MM.1S (cell line): ENCODE measurements at regions not wholly inside any gene's neighbourhood (a gene's known extent, or its start where the extent isn't known, plus 50 kb on each side); places are given as distances from the start of the nearest gene placed in this dataset.

Experiments
- DNase-seq: peaks from one replicate; pipeline ENCODE4 v3.0.0-alpha.2; 2015
- H2AFZ ChIP-seq: fragments of 300-600 bp; sonication (generic); 2 replicates; pipeline ENCODE4 v1.6.0; 2016; ENCODE audit warnings: antibody characterized with exemption, low read length
- H3F3A ChIP-seq: fragments of 300-600 bp; sonication (generic); 2 replicates; pipeline ENCODE4 v1.6.1; 2016; ENCODE audit warnings: mild to moderate bottlenecking, antibody characterized with exemption, low read length, moderate library complexity, mixed read lengths; ENCODE audit not compliant: insufficient read depth
- H3K27ac ChIP-seq: fragments of 300-600 bp; sonication (generic); 2 replicates; pipeline ENCODE4 v1.5.1; 2016; ENCODE audit warnings: mild to moderate bottlenecking, low read length
- H3K27me3 ChIP-seq: fragments of 300-600 bp; sonication (generic); replicated peaks from 2 replicates; pipeline ENCODE4 v1.6.0; 2016; ENCODE audit warnings: low read length; ENCODE audit not compliant: insufficient read depth
- H3K36me3 ChIP-seq: fragments of 300-600 bp; sonication (generic); replicated peaks from 2 replicates; pipeline ENCODE4 v1.6.1; 2016; ENCODE audit warnings: mild to moderate bottlenecking, low read length, mixed read lengths; ENCODE audit not compliant: insufficient read depth
- H3K4me1 ChIP-seq: fragments of 300-600 bp; sonication (generic); 2 replicates; pipeline ENCODE4 v1.6.1; 2016; ENCODE audit warnings: low read length, mixed read lengths
- H3K4me2 ChIP-seq: fragments of 300-600 bp; sonication (generic); 2 replicates; pipeline ENCODE4 v1.6.0; 2016; ENCODE audit warnings: low read depth, low read length
- H3K4me3 ChIP-seq: fragments of 300-600 bp; sonication (generic); 2 replicates; pipeline ENCODE4 v1.5.1; 2016; ENCODE audit warnings: low read length, mixed read lengths
- H3K79me2 ChIP-seq: fragments of 300-600 bp; sonication (generic); 2 replicates; pipeline ENCODE4 v1.6.1; 2016; ENCODE audit warnings: mixed run types, low read length, mixed read lengths
- H3K9ac ChIP-seq: fragments of 300-600 bp; sonication (generic); 2 replicates; pipeline ENCODE4 v1.6.1; 2016; ENCODE audit warnings: low read length, mixed read lengths
- H3K9me2 ChIP-seq: fragments of 300-600 bp; sonication (generic); replicated peaks from 2 replicates; pipeline ENCODE4 v1.6.1; 2016; ENCODE audit warnings: mild to moderate bottlenecking, low read length, mixed read lengths; ENCODE audit not compliant: insufficient read depth
- H3K9me3 ChIP-seq: fragments of 300-600 bp; sonication (generic); replicated peaks from 2 replicates; pipeline ENCODE4 v1.6.1; 2016; ENCODE audit warnings: mild to moderate bottlenecking, low read length, mixed read lengths; ENCODE audit not compliant: insufficient read depth
- H4K20me1 ChIP-seq: fragments of 300-600 bp; sonication (generic); 2 replicates; pipeline ENCODE4 v1.6.1; 2016; ENCODE audit warnings: mild to moderate bottlenecking, low read length, moderate library complexity, mixed read lengths; ENCODE audit not compliant: insufficient read depth
- EZH2 ChIP-seq: fragments of 300-600 bp; sonication (generic); optimal IDR thresholded peaks from 2 replicates; pipeline ENCODE3; 2017; ENCODE audit warnings: low read depth, mild to moderate bottlenecking, antibody characterized with exemption, low read length, mixed read lengths
- EZH2phosphoT487 ChIP-seq: fragments of 300-600 bp; sonication (generic); IDR thresholded peaks from 2 replicates; pipeline ENCODE4 v1.6.1; 2018; ENCODE audit warnings: antibody characterized with exemption, low read length
- TF ChIP-seq, protein P1 (sequence below): fragments of 300-600 bp; sonication (generic); IDR thresholded peaks from 2 replicates; pipeline ENCODE4 v1.5.1; 2016; ENCODE audit warnings: antibody characterized with exemption, low read length, mixed read lengths

- TF ChIP-seq, protein P1, sequence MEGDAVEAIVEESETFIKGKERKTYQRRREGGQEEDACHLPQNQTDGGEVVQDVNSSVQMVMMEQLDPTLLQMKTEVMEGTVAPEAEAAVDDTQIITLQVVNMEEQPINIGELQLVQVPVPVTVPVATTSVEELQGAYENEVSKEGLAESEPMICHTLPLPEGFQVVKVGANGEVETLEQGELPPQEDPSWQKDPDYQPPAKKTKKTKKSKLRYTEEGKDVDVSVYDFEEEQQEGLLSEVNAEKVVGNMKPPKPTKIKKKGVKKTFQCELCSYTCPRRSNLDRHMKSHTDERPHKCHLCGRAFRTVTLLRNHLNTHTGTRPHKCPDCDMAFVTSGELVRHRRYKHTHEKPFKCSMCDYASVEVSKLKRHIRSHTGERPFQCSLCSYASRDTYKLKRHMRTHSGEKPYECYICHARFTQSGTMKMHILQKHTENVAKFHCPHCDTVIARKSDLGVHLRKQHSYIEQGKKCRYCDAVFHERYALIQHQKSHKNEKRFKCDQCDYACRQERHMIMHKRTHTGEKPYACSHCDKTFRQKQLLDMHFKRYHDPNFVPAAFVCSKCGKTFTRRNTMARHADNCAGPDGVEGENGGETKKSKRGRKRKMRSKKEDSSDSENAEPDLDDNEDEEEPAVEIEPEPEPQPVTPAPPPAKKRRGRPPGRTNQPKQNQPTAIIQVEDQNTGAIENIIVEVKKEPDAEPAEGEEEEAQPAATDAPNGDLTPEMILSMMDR, result no peak
- TF ChIP-seq EZH2phosphoT487 (no peak), EZH2 (no peak)
- H3K36me3 ChIP-seq, result no peaks in the 10 kb centered on the region
- H3K4me1 ChIP-seq, result no peaks in the 10 kb centered on the region
- no peaks in the 10 kb centered on the region for H3K9me2 ChIP-seq
- no peaks in the 10 kb centered on the region for H3K79me2 ChIP-seq
- H3K27me3 ChIP-seq, result no peaks in the 10 kb centered on the region
- H4K20me1 ChIP-seq, result no peaks in the 10 kb centered on the region
- no peaks in the 10 kb centered on the region for H3K9me3 ChIP-seq
- no peaks in the 10 kb centered on the region for H3F3A ChIP-seq
- no peak overlapping the region for H3K27ac ChIP-seq
- H3K4me2 ChIP-seq, result no peak overlapping the region
- no peak overlapping the region for H2AFZ ChIP-seq
- H3K9ac ChIP-seq, result no peak overlapping the region
- no peak overlapping the region for H3K4me3 ChIP-seq
- no peak for DNase-seq
Observed at GRCh38 chr3:40843208-40843624, 318.5 kb downstream of the ZNF621 start.

GRCh38 chr3:40843851-40844548 lies 319.2 kb downstream of the ZNF621 start:
- no peak overlapping the region for H3K9ac ChIP-seq
- H3K36me3 ChIP-seq, result no peaks in the 10 kb centered on the region
- no peaks in the 10 kb centered on the region for H3K9me2 ChIP-seq
- H3K27ac ChIP-seq, result no peak overlapping the region
- H2AFZ ChIP-seq, result no peak overlapping the region
- DNase-seq, result no peak
- no peaks in the 10 kb centered on the region for H4K20me1 ChIP-seq
- H3K4me2 ChIP-seq, result no peak overlapping the region
- H3K9me3 ChIP-seq, result no peaks in the 10 kb centered on the region
- H3K27me3 ChIP-seq, result no peaks in the 10 kb centered on the region
- H3F3A ChIP-seq, result no peaks in the 10 kb centered on the region
- H3K4me3 ChIP-seq, result no peak overlapping the region
- H3K4me1 ChIP-seq, result no peaks in the 10 kb centered on the region
- TF ChIP-seq EZH2phosphoT487, result no peak
- TF ChIP-seq, protein P1, result no peak
- no peaks in the 10 kb centered on the region for H3K79me2 ChIP-seq

DNA sequence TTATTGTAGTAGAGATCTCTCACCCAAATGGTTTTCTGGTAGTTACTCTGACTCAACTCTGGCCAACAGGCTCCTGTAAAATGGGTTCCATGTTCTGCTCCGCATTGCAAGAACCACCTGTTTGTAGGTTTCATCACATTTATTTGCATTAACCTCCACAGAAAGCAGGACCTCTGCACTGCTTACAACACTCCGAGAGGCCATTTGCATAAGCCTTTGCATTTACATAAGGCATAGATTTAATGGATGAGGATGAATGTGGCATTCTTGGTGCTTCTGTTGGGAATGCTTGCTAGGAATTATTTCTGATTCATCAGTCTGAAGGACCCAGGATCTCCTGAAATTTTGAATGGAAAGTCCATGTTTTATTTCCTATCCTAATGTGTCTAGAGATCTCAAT lies 320.1 kb downstream of the ZNF621 start:
- no peaks in the 10 kb centered on the region for H3K9me2 ChIP-seq
- no peak overlapping the region for H3K9ac ChIP-seq
- H3K4me1 ChIP-seq, result no peaks in the 10 kb centered on the region
- H3K4me2 ChIP-seq, result no peak overlapping the region
- H3K9me3 ChIP-seq, result no peaks in the 10 kb centered on the region
- H3K27ac ChIP-seq, result no peak overlapping the region
- no peaks in the 10 kb centered on the region for H3K27me3 ChIP-seq
- no peak for DNase-seq
- H4K20me1 ChIP-seq, result no peaks in the 10 kb centered on the region
- H2AFZ ChIP-seq, result no peak overlapping the region
- TF ChIP-seq EZH2 (no peak), EZH2phosphoT487 (no peak)
- TF ChIP-seq, protein P1, result no peak
- H3K36me3 ChIP-seq, result no peaks in the 10 kb centered on the region
- H3F3A ChIP-seq, result no peaks in the 10 kb centered on the region
- no peak overlapping the region for H3K4me3 ChIP-seq
- H3K79me2 ChIP-seq, result no peaks in the 10 kb centered on the region
